ENCODE measurements at regions not wholly inside any gene's neighbourhood (a gene's known extent, or its start where the extent isn't known, plus 50 kb on each side); places are given as distances from the start of the nearest gene placed in this dataset.

DNA sequence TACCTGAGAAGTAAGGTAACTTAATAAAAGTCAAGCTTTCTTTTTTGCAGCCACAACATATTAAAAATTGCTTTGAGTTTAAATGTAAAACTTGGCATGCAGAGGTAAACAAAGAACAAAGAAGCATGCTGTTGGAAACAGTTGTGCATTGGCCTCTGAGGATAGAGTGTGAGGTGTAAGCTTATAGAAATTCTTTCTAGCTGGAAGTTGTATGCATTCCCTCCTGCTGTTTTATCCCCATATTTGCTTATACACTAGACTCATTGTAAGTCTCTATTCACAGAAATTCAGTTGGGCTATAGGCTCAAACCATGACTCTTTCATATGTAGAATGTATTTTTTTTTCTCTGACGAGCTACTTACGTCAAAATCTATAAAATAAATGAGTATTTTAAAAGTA is 316.3 kb downstream of the SLC6A15 start:
- DNase-seq = no peak

DNA sequence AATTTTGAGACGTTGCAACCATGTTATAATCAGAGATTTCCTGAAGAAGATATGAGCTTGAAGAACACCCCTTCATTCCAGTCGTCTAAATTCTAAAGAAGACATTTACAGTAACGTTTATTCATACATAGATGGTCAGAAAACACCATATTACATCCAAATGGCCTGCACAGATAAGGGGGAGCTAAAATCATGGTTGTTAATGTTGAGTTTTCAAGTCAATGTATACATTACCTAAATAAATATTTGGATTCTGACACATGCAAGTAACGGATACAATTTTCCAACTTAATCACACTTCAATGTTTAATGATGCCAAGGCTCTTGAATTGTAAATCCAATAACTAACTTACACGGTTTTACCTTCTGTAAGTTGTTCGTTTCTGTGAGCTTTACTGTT is 318.4 kb downstream of the SLC6A15 start:
- no peak for DNase-seq

DNA sequence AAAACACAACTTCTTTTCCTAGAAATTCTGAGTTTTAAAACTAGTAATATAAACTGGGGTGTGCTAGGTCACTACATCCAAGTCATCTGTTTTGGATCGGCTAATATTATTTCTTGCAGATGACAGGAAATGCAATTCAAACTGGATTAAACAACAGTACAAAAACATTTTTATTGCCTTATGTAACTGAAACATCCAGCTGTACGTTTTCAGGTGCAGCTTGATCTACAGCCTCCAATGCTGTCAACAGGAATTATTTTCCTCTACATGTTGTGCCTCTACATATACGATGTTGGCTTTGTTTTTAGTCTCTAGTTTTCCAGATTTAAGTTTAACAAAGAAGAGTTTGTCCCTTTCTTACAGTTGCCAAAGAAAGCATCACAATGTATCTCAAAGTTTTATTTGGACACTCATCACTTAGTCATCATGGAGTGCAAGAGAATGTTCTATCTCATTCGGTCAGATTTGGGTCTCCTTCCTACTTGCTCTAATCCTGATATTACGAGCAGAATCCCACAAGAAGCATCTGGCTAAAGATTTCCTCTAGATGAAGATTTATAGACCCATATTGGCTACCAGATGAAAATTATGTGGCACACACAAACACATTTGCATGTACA is 326.7 kb downstream of the SLC6A15 start:
- DNase-seq = no peak

DNA sequence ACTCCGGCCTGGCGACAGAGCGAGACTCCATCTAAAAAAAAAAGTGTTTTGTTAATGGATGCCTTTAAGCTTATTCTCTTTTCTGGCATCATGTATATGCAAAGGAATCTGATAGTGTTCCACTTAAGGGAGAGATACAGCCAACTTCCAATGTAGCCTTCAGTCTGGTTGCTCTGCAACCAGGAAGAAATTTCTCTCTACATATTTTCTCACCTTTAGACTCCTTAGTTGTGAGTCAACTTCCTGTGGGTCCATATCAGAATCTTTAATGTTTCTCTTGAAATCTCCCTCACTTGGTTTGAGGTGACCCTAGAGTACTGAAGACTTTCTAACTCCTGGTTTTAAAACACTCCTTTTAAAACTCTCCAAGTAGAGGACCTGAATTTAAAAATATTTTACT is 340.4 kb downstream of the SLC6A15 start:
- DNase-seq = no peak

DNA sequence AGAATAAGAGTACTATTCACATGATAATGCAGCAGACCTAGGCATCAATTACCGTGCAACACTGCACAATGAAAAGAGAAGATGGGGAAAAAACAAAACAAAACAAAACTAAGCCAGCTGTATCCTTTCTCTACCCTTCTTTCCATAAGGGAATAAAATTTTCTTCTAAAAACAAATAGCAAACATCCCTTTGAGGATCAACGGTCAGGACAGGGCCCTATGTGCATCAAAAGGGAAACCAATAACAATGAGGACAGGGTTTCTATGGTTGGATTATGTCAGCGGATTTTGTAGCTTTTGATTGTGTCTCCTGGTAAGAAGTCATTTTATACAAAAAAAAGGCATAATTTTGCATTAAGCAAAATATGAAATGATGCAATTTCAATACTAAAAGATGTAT is 350.3 kb downstream of the SLC6A15 start:
- DNase-seq = no peak

DNA sequence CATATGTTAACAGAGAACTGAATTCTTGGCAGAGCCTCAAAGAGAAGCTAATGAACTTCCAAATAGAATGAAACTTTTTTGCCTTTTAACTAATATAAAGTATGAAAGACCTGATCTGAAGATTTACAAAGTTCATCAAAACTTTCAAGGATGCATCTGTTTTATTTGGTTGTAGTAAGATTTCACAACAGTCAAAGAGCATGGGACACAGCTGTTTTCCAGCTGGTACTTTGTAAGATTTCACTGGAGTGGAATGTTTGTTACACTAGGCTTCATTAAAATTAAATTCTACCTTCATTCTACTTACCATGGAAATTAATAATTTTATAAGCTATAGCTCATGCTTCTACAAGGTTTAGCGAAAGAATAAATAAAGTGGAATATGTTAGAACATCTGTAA is 351.2 kb downstream of the SLC6A15 start:
- no peak for DNase-seq

DNA sequence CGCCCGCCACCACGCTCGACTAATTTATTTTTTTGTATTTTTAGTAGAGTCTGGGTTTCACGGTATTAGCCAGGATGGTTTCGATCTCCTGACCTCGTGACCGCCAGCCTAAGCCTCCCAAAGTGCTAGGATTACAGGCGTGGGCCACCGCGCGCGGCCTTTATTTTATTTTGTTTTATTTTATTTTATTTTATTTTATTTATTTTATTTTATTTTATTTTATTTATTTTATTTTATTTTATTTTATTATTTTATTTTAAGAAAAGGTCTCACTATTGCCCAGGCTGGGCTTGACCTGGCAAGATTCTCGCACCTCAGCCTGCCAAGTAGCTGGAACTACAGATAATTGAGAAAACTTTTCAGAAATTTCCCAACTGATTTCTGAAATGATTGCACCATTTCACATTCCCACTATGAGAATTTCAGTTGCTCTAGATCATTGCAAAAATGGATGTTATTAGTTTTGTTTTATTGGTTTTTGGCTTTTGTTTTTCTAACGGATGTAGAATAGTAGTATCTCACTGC is 358.3 kb downstream of the SLC6A15 start:
- no peak for DNase-seq

DNA sequence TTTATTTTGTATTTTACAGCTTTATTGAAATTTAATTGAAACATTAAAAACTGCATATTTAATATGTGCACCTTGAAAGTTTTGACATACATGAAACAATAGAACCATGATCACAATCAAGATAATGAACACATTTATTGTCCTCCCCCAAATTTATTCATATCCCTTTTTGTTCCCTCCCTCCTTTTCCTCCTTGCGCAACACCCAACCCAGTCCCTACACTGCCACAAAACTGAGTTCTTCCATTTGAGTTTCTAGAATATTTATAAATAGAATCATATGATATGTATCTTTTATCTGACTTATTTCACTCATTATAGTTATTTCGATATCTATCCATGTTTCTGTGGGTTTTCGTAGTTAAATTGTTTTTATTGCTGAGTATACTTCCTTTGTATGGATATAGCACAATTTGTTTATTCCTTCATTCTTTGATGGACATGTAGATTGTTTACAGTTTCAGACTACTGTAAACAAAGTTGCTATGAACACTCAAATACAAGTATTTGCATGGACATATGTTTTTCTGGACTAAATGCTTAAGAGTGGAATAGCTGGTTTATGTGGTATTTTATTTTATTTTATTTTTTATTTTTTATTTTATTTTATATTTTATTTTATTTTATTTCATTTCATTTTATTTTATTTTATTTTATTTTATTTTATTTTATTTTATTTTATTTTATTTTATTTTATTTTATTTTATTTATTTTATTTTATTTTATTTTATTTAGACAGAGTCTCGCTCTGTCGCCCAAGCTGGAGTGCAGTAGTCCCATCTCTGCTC is 359.1 kb downstream of the SLC6A15 start:
- no peak for DNase-seq

DNA sequence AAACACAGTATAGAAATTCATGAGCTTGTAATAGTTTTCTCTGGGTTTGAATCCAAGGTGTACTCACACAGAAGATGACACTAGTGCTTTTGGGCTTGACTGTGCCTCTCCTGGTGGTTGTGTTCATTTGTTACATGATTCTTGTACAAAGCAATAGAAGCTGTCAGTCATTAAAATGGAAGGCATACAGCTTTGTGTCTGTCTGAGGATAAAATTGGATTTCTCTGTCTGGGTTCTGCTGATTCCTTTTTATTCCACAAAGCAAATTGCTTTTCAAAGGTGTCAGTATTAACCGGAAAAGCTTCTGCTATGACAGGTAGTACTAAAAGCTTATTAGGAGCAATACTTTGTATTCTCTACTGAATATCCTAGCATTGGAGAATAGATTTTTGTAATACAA is 361.2 kb downstream of the SLC6A15 start:
- DNase-seq = no peak

DNA sequence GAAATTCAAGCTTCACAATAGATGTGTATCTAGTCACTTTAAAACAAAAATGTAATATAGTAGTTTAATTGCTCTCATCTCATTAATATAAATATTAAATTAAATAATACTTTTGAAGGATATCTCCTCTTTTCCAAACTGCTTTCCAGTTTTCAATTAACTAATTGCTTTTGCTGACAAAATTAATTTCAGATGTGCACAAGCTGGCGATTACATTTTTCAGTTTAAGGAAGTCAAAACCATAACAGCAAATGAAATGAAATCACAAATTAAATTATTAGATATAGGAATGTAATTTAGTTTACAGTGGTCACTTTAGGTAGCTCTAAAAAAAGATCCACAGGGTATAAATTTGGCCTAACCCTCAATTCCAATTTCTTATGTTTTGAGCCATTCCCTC is 362.1 kb downstream of the SLC6A15 start:
- no peak for DNase-seq

DNA sequence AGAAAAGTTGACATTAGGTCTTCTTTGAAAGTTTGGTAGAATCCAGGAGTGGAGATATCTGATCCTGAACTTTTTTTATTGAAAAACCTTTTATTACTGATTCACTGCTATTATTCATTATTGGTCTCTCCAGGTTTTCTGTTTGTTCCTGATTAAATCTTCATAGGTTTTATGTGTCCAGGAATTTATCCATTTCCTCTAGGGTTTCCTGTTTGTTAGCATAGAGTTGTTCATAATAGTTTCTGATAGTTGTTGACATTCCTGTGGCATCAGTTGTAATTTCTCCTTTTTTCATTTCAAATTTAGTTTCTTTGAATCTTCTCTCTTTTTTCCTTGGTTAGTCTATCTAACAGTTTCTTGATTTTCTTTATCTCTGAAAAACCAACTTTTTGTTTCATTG is 370.3 kb downstream of the SLC6A15 start:
- no peak for DNase-seq

DNA sequence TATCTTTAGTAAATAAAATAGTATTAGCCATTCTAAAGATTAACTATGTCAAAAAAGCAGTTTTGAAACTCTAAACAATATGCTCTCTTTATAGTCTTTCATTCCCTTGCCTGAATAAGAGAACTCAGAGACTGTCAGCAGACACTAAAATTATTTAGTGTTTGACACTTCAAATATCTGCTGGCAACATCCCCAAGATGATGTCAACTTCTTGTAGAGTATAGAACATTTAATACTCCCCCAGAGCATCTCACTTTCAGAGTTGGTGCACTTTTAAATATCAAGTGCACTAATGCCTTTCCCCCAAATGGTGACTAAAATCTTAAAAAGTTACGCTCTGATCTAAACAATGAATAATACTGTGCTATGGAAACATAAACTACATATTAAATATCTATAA is 374.9 kb downstream of the SLC6A15 start:
- DNase-seq = no peak

DNA sequence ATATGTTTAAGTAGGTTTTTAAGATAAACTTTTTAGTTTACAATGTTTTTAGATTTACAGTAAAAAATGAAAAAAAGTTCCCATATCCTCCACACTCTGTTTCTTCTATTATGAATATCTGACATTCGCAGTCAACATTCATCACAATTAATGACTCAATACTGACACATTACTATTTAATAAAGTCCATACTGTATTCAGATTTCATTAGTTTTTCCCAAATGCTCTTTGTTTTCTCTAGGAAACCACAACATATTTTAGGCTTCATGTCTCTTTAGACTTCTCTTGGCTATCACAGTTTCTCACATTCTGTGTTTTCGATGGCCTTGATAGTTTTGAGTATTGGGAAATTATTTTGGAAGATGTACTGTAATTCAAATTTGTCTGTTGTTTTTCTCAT is 399.8 kb downstream of the SLC6A15 start:
- no peak for DNase-seq

DNA sequence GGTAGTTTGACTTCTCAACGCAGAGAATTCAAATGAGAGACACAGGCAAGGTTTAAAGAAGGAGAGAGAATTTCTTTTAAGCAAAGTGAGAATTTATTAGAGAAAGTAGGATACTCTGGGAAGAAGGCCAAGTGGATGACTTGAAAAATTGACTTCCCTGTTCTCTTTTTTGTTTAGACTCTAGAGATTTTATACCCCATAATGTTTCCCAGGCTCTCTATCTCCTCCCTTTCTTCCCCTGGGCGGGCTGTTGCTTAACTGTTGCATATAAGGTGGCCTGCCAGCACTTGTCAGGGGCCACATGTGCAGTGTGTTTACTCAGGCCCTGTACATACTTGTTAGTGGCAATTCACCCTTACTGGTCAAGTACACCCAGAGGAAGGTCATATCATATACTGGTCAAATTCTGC is 403.7 kb downstream of the SLC6A15 start:
- DNase-seq = no peak

DNA sequence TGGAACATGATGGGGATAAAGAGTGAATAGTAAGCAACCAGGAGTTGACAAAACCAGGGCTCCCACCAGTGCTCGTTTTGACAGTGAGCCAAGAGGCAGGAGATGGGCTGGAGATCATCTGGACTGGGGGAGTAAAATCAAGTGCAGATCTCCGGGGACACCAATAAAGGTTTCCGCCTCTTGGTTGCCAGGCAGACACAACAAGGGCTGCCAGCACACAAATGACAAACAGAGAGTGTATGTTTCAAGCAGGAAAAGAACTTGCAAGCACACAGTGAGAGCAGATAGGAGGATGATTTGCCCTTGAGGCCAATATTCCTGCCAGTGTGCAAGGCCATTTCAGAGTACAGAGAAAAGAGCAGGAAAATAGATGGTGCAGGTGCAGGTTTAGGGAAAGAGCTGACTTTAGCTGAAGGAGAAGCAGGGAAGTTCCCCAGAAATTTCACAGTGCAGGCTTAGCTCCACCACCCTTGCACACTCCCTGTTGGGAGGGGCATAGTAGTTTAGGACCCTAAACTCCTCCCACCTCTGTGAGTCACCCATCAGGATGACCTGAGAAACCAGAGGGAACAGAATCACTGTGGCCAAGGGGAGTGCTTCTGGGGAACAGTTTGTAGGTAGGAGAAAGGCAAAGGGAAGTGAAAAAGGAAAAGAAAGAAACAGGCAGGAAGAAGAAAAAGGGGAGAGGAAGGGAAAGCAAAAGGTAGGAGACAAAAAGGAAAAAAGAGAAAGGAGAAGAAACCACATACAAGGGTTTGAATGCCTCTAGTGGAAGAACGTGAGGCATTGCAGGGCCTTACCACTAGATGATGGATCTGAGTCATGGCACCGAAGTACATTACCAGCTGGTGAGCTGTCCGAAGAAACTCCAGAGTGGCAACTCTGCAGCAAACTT is 404.4 kb downstream of the SLC6A15 start:
- no peak for DNase-seq

DNA sequence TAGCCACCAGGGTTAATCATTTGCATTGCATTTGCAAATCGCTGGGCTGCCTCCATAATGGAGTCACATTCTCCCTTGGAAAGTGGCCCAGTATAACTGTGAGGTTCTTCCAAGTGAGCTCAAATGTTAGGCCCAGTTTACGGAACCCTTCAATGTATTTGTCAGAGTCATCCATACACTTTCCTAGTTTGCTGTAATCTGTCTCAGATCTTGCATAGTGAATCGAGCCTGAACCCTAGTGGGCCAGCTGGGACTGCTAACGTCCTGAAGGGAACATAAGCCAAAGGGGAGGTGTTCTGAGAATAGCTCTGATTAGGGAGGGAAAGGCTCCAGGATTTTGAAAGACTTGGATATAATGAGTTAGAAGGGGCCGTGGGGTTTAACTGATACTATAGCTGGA is 406.3 kb downstream of the SLC6A15 start:
- DNase-seq = no peak

DNA sequence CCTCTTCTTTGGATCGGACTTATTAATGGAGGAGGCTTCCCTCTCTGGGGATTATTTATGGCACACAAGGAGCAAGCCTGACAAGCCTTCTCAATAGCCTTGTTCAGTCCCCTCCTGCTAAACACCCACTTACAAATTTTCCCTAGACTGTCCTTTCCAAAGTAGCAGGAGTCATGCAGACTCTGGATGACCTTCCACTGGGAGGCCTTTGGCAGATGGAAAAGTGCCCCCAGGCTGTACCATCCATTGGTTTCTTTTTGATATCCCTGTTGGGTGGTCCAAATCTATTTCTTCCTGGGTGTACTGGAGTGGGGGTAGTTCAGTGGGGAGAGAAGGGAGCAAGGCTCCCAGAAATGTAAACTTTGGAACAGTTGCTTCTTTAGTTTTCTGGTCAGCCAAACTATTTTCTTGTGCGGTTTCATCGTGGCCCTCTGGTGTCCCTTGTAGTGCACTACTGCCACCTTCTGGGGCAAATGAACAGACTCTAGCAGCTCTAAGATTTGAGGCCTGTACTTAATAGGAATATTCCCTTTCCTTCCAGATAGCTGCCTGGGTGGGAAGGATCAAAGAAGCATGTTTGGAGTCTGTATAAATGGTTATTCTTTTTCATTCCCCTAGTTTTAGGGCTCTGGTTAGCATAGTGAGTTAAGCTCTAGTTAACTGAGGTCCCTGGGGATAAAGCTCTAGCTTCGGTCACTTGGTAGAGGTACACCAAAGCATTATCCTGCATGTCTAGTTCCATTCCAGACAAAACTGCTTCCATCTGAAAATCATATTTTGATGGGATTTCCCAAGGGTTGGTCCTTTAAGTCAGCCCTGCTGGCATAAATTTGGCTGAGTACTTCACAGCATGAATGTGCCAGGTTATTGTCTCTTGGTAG is 409.5 kb downstream of the SLC6A15 start:
- no peak for DNase-seq

DNA sequence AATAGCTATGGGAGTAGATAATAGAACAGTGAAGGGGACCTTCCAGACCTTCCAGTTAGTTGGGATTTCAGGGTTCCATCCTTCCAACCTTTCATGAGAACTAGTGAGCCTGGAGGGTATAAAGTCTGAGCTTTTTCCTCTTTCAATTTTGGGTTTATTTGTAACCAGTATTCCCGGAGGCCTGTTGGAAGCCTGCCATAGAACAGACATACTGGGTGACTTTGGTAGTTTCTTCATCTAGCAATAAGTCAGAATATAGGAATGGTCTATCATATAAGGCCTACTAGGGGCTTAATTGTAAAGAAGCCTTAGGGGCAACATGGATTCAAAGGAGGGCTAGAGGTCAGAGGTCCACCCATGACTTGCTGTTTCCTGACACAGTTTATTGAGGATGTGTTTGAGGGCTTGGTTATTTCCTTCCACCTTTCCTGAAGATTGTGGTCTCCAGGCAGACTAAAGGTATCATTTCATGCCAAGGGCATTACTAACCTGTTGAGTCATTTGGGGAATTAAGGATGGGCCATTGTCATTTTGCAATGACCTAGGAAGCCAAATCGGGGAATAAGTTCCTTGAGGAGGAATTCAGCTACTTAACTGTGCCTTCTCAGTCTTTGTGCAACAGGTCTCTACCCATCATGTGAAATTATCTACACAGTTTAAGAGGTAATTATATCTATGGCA is 410.3 kb downstream of the SLC6A15 start:
- DNase-seq = no peak

DNA sequence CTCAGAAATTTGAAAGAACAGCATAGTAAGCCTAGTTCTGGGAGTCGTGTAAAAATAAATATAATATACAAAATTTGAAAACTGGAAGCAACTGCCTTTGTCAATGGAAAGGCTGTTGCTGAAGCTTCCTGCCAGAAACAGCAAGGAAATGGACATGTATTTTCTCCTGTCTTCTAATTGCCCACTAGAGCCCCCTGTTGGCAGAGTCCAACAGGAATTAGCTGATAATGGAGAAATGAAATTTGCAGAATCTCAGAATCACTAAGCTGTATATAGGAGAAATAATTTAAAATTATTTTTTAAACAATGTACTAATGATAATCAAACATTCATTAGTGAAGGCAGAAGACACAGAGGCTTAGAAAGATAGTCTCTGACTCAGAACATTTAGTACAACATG is 414.8 kb downstream of the SLC6A15 start:
- no peak for DNase-seq

DNA sequence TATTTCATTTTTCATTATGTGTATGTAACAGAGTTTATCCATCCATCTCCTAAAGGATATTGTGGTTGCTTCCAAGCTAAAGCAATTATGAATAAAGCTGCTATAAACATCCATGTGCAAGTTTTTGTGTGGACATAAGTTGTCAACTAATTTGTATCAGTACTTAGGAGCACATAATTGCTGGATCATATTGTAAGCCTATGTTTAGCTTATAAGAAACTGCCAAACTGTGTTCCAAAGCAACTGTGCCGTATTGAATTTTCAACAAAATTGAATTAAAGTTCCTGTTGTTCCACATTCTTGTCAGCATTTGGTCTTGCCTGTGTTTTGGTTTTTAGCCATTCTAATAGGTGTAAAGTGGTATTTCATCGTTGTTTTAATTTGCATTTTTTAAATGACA is 416.9 kb downstream of the SLC6A15 start:
- DNase-seq = no peak

DNA sequence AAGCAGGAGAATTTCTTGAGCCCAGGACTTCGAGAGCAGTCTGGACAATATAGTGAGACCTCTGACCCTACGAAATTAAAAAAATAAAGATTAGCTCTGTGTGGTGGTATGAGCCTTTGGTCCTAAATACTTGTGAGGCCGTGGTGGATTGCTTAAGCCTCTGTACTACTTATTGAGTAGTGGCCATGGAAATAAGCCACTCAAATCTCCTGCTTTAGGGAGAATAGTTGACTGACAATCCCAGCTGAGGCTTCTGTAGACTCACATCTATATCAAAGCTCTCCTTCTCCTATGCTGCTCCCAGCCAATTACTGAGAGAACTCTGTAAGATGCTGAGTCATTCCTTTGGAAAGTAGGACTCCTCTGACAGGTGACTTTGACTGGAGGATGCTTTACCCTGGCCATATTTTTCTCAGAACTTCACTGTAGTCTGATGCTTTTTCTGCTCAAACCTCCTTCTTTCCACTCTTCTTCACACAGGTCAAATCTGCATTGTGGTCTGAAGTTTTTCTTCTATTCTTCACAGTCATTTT is 420.2 kb downstream of the SLC6A15 start:
- DNase-seq = no peak

DNA sequence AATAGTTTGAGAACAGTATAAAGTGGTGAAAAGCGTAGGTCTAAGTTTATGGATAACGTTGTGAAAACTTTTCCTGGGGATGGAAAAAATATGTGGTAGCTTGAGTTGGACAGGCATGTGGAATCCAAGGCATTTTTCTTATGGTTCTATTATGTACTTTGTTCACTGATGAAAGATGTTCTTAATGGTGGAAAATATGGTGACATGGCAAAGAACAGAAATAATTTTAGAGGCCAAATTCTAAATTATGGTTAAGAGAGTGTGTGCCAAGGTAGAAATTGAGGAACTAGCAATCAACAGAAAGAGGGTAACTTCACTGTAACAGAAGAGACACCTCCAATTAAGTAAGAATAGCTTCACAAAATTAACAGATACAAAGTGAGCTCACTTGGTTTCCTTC is 427.8 kb downstream of the SLC6A15 start:
- no peak for DNase-seq

Data from NCI-H187 treated with DMSO at 0.1 percent for 48 hours (cell line).